ENCODE measurements at regions not wholly inside any gene's neighbourhood (a gene's known extent, or its start where the extent isn't known, plus 50 kb on each side); places are given as distances from the start of the nearest gene placed in this dataset.

DNA sequence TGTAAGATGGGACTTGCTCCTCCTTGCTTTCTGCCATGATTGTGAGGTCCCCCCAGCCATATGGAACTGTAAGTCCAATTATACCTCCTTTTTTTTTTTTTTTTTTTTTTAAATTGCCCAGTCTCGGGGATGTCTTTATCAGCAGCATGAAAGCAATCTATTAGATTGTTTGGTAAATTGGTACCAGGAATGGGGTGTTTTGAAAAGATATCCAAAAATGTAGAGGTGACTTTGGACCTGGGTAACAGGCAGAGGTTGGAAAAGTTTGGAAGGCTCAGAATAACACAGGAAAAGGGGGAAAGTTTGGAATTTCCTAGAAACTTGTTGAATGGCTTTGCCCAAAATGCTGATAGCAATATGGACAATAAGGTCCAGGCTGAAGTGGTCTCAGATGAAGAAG lies 545.8 kb upstream of the ALCAM start:
- no peak for DNase-seq

DNA sequence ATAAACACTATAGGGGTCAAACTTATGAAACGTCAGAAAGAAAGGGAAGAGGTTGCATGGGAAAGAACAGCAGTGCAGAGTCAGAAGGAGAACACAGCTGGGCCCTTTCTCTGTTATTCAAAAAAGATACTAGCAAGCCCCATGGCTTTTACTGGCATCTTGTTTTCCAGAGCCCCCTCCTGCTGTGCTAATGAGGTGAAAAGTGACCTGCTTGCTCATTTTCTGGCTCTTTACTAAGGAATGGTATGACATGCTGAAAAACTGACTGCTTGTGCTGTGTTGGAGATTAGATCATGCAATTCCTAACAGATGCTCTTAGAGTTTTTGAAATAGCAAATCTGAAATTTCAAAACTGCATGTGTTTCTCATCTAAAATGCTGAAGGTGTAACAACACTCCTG lies 541.6 kb upstream of the ALCAM start:
- no peak for DNase-seq

GRCh38 chr3:104831071-104831470 lies 535.6 kb upstream of the ALCAM start:
- DNase-seq: no peak

DNA sequence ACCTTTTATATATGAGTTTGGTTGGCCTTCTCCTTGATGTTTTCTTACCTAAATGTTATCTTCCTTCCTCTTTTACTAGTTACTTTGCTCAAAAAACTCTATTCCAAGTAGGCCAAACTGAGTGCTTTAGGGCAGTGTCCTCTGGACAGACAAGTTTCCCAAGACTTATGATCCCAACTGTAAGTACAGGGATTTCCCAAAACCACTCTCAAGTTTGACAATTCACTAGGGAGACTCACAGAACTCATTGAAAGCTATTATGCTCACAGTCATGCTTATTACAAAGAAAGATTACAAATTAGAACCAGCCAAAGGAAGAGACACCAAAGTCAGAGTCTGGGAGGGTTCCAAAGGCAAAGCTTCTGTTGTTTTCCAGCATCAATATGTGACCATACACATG lies 534.2 kb upstream of the ALCAM start:
- DNase-seq: no peak

DNA sequence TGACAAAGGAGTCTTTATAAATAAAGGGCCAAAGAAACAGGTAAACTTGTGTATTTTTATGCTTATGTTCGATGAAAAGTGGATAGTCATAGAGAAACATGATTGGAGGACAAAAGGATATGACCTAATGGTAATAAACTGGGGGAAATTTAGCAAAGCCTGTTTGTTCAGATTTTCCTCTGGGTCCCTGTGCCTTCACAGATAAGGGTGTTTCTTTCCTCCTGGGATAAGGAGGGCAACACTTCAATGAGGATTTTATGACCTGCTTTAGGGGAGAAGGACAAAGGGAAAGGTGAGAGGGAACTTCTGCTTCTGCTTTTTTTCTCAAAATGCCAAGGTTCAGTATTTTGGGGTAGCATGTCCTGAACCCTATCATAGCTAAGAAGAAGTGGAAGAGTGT lies 531.3 kb upstream of the ALCAM start:
- no peak for DNase-seq

DNA sequence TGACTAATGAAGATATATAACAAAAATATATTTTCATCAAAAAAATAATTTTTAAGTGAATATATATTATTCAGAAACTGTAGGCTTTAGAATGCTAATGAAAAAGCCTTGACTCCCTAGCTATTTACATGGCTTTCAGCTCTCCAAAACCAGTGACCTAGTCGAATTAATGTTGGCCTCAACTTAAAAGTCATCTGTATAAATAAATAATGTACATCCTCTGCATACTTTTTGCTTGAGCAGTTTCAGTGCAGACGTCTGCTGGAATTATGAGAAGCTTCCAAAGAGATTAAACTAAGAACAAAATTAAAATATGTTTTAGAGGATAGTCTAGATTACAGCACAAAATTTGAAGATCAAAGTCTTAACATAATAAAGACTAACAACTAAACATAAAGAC lies 520.4 kb upstream of the ALCAM start:
- DNase-seq: no peak

- DNase-seq: no peak
These were observed 517.6 kb upstream of the ALCAM start for GRCh38 chr3:104849070-104849469.

GRCh38 chr3:104854468-104854867 lies 512.2 kb upstream of the ALCAM start:
- no peak for DNase-seq

- DNase-seq: no peak
These were observed 511.0 kb upstream of the ALCAM start for GRCh38 chr3:104855702-104856101.

DNA sequence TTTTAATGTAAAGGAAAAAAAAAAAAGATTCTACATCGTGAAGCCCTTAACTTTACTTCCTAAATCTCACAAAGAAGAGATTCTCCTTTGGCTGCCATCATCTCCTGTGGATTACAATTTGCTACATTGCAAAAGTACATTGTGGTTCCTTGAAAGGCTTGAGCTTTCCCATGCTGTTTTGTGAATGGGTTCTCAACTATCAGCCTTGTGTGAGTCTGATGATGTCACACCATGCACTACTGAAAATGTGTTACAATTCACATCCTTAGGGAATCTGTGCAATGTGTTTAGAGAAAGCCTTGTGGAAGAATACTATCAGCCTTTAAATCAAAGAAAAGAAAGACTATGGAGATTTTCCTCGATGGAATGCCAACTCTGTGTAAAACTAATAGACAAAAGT lies 510.0 kb upstream of the ALCAM start:
- DNase-seq: no peak

- no peak for DNase-seq
These were observed 498.4 kb upstream of the ALCAM start for GRCh38 chr3:104868291-104868690.

DNA sequence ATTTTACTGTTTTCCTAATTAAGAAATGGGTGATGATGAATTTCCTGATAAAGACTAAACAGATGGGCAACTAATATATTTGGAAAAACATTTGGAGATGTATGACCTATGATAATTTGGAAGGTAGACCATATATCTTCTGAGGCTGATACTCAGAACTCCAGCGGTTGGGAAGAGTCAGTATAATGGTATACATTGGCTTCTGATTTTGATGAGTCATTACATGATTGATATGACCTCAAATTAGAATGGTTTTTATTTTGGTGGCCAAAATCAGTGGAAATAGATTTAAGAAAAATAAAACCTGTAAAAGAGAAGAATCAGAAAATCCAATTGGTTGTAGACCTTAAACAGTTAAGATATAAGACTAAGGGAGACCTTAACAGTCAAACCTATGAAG lies 496.4 kb upstream of the ALCAM start:
- no peak for DNase-seq

- DNase-seq: no peak
These were observed 493.4 kb upstream of the ALCAM start for GRCh38 chr3:104873331-104873730.

- DNase-seq: no peak
These were observed 488.3 kb upstream of the ALCAM start for GRCh38 chr3:104878395-104878794.

GRCh38 chr3:104879919-104880318 lies 486.8 kb upstream of the ALCAM start:
- no peak for DNase-seq

- DNase-seq: no peak
These were observed 481.4 kb upstream of the ALCAM start for GRCh38 chr3:104885214-104885814.

GRCh38 chr3:104886220-104886995 lies 480.3 kb upstream of the ALCAM start:
- DNase-seq: no peak

- DNase-seq: no peak
These were observed 479.6 kb upstream of the ALCAM start for GRCh38 chr3:104887069-104887468.

GRCh38 chr3:104887619-104888018 lies 479.1 kb upstream of the ALCAM start:
- DNase-seq: no peak

- no peak for DNase-seq
These were observed 474.7 kb upstream of the ALCAM start for GRCh38 chr3:104892044-104892443.

GRCh38 chr3:104896624-104897023 lies 470.1 kb upstream of the ALCAM start:
- DNase-seq: no peak

DNA sequence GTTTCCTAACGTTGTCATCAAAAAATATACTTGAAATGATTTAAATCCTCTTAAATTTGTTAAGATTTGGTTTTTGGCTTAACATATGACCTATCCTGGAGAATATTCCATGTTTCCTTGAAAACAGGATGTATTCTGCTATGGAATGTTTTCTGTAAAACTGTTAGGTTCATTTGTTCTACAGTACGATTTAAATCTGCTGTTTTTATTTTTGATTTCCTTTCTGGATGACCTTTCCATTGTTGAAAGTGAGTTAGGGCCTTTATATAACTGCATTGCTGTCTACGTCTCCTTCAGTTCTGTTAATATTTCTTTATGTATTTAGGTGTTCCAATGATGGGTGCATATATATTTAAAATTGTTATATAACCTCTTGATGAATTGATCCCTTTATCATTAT lies 465.3 kb upstream of the ALCAM start:
- DNase-seq: no peak

DNA sequence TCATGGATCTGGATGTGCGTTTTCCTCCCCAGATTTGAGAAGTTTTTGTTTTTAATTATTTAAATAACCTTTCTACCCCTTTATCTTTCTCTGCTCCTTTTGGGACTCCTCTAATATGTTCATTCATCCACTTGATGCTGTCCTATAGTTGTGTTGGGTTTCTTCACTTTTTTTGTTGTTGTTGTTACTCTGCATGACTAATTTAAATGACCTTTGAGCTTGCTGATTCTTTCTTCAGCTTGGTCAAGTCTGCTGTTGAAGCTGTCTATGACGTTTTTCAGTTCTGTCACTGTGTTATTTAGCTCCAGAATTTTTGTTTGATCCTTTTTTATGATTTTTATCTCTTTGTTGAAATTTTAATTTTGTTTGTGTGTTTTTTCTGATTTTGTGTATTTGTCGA lies 463.6 kb upstream of the ALCAM start:
- DNase-seq: no peak

DNA sequence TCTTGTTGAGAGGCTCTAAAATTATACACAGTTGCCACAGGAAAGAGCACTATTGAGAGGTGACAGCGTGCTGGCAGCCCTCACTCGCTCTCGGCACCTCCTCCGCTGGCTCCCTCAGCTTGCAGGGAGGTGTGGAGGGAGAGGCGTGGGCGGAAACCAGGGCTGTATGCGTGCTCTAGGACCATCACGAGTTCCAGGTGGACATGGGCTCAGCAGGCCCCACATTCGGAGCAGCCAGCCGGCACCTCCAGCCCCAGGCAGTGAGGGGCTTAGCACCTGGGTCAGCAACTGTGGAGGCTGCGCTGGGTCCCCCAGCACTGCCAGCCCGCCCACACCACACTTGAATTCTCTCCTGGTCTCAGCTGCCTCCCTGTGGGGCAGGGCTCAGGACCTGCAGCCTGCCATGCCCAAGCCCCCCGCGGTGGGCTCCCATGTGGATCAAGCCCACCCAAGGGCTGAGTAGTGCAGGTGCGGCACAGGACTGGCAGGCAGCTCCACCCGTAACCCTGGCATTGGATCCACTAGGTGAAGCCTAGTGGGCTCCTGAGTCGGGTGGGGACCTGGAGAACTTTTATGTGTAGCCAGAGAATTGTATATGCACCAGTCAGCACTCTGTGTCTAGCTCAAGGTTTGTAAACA lies 460.6 kb upstream of the ALCAM start:
- no peak for DNase-seq

DNA sequence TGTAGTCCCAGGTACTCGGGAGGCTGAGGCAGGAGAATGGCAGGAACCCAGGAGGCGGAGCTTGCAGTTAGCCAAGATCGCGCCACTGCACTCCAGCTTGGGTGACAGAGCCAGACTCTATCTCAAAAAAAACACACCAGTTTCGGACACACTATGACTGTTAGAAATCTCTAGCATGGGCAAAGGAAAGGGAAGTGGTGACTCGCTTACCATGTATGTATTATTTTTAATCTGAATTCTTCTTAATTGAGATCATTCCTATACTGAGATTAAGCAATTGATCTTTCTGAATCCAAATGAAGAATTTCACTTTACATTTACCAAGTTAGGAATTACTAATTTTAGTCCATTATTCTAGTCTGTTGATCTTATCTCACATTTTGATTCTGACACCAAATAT lies 459.2 kb upstream of the ALCAM start:
- no peak for DNase-seq
